Cardiac septum (tissue), 1 donor: ENCODE measurements at regions not wholly inside any gene's neighbourhood (a gene's known extent, or its start where the extent isn't known, plus 50 kb on each side); places are given as distances from the start of the nearest gene placed in this dataset.
"Not testable (repeated sequence)": the region's sequence is repeated elsewhere in the genome, so short reads cannot be mapped to it uniquely, and the experiment has no call there.

ENCODE experiments used
- DNase-seq: peaks from one replicate; pipeline ENCODE4 v3.0.0-alpha.2; 2020; ENCODE audit warnings: low spot score
- intact Hi-C: fragments of 100-400 bp; cut with DNase I; formaldehyde crosslinking; loops from one replicate; pipeline ENCODE4 v1.14.0; 2022
- donor health status: DM: no; HTN: no; CAD: no.

DNA sequence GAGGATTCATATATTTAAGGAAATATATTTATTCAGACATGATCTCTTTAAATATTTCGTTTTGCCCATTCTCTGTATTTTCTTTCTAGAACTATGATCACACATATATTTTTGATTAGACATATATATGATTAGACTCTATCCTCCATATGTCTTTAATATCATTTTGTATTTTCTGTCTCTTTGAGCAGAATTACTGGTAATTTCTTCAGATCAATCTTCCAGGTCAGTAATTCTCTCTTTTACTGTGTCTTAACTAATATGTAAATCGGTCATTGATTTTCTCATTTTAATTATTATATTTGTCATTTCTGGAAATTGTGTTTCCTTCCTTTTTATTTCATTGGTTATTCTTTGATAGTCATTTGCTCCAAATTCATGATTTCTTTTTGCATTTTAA, 586.2 kb downstream of the NR2F2 start:
- DNase-seq, result no peak
- intact Hi-C loops, result no loop called here

DNA sequence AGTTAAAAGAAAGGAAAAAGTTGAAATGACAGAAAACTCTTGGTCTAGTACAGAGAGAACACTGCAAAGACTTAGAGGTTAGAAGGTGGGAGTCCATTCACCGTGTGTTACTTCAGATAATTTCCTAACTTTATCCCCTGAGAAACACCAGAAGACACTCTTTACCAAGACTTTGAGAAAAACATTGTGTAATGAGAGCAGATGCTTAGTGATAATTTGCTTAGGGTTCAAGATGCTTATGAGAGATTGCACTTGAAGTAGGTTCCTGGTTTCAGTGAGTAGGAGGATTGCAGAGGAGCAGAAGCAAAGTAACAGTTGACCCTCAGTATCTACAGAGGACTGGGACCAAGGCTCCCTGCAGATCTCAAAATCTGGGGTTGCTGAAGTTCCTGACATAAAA, 594.1 kb downstream of the NR2F2 start:
- intact Hi-C loops, result no loop called here
- no peak for DNase-seq

DNA sequence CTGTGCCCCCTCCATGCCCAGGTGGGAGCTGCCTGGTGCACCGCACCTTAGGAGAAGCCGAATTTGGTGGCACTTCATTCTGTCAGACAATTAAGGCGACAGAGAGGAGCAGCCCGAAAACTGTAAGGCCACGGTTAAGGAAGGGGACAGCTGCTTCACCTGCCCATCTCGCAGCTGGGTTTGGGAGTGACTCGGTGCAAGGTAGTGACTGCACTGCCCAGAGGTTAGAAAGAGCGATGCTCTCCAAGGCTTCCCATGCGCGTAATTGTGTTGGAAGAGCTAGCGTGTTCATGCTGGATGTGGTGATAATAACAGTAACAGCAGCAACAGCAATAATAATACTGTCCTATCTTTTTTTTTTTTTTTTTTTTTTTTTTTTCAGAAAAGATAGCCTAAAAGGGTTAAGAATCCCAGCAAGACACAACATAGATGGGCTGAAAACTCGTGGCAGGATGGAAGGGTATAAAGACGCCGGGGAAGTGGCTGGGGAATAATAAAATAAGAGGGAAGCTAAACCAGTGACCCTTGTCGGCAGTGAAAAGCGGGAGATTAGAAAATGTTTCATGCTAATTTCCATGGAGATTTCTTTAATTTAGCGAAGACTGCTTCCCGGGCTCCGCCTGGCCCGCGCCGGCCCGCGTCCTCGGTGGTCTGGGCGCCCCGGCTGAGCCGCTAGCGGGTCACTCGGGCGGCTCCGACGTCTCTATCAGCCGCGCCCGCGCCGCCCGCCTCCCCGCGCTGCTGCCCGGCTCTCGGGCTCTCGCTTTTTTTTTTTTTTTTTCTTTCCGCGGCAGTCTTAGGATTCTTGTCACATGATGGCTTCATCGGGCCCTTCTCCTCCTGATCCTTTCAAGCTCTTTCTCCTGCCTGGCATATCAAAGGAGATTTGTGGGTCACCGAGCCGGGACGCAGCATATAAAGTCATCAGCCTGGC, 617.1 kb downstream of the NR2F2 start:
- intact Hi-C loops, result no loop called here
- no peak for DNase-seq

DNA sequence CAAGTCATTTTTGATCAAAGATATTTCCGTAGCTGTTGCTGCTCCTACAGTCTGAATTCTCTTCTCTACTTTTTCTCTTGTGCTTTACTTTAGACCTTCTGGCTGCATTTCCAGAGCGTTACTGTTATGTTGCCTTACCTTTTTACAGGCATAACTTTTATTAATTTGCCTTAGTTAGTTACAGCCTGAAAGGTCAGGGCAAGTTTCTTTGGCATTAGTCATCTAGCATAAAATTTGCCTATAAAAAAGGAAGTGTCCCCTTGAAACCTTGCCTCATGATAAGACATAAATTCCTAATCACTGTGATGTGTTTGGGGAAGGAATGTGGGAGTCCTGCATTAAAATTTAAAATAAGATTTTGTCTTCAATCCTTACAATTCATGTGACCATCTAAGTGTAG, 618.5 kb downstream of the NR2F2 start:
- DNase-seq, result no peak
- intact Hi-C loops, result no loop called here

DNA sequence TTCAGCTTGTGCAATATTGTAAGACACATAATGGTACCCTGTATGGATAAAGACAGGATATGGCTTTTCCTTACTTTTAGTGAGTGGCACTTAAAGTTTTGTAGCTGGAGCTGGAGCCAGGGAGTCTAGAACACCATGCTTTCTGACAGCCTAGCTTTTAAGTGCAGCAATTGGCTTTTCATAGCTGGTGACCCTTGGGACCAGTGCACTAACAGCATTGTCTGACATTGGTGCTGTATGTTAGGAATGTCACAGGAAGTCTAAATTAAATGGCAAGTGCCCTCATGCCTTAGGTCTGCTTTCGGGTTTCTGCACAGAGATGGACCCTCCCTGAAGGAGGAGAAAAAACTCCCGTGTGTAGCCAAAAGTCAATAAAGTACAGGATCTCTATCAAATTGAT, 628.2 kb downstream of the NR2F2 start:
- intact Hi-C loops, result no loop called here
- no peak for DNase-seq

DNA sequence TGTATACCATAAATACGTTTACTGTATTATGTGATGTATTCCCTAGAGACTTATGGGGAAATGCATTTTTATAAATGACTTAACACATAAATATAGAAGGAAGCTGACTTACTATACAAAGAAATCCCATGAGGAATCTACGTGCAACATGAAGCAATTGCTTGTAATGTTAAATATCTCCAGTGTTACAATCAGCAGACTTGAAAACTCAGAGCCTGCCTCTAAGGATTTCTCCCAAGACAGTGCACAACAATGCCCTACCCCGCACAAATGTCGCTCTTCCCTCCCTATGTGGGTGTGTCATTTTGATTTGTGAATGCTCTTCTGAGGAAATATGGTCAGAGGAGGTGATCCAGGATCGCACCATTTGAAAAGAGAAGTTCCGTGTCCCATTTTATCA, 629.0 kb downstream of the NR2F2 start:
- intact Hi-C loops, result no loop called here
- no peak for DNase-seq

DNA sequence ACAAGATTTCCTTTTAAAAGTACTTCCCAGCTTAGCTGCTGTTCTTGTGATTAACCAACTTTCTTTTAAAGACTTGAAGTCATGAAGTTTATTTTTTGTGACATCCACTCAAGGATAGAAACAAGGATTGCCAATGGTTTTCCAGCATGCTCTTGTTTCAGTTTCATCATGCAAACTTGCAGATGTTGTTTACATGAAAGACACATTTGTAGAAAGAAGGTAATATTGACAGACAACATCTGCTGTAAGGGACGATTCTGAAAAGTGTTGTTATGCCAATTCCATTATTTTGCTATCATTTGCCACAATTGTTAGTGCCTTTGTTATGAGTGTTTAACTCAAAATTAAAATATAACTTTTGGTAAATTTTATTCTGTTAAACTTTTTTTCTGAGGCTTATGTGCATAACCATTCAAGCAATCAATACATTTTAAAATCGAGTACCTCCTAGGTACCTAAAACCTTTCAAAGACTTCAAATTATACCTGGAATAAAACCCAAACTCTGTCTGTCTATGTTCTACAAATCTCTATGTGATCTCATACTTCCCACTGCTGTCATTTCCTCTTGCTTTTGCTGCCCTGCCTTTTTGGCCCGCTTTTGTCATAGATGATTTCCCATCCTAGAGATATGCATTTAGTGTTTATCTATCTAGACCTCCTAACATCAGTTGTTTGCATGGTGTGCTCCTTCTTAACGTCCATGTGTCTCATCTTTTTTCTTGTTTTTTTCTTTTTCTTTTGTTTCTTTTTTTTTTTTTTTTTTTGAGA, 630.4 kb downstream of the NR2F2 start:
- no peak for DNase-seq
- intact Hi-C loops, result no loop called here

DNA sequence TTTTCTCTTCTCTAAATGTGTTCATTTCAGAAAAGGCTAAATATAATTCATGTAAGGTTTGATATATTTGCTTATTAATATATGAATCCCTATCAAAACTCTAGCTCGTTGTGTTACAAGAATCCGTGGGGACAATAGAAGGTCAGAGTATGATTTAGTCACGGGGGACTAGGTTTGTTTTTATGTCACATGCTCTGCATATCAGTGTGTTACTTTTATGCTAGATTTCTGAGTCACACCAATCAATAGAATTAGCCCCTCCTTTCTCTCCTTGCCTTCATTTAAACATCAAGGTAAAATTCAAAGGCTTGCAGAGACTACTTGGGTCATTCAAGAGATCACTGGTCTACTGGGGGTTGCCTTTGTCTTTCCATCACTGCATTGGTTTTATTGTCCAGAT, 636.1 kb downstream of the NR2F2 start:
- no peak for DNase-seq
- intact Hi-C loops, result no loop called here

DNA sequence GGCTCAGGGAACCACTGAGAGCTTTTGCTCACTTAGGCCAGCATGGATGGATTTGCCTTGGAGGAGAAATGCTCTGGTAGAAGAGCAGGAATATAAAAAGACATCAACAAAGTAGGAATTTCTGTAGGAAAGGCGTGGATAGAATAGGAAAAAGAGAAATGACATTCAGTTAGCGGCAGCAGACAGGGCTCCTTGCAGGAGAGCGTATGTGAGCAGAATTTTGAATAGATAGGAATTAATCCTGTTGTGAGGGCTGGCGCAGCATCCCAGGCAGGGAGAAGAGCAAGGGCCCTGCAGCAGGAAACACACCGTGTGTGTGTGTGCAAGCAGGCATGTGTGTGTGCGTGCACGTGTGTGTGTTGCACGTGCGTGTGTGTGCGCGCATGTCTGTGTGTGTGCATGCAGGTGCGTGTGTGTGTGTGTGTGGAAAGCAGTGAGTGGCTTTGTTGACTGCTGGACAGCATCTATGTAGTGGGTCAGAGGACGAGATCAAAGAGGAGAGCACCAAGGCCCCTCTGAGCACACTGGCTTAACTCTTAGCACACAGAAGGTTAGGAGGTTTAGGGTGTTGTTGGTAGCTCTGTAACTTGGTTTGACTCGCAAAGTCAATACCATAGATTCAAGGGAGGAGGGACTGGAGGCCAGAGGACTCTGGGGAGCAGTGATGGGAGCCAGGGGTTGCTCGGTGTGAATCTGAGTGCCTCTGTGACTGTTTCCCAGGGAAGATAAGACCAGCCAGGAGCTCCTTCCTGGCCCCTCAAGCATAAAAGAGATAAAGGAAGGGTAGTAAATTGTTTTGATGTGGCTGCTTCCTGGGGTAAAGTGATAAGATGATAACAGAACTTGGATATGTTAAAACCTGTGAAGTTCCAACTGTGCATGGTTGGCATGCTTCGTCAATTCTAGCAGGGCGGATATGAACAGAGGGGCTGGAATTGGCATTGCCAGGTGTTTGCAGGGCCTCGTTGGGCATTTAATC, 639.5 kb downstream of the NR2F2 start:
- DNase-seq, result no peak
- intact Hi-C loops, result no loop called here

DNA sequence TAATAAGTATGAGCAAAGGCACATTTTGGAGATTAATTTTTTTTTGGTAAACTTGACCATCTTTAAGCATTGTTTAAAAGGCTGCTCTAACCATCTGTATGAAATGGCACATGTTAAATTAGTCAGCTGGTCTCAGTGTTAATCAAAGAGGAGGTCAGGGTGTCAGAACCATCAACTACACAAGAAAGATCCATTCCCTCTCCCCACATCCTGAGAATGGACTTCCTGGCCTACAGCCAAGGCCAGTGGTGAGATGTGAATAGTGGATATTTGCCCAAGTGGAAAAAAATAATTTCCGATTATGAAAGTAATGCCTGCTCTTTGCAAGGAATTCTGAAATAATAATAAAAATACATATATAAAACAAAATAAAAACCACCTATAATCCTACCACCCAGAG, 641.7 kb downstream of the NR2F2 start:
- intact Hi-C loops, result no loop called here
- no peak for DNase-seq

DNA sequence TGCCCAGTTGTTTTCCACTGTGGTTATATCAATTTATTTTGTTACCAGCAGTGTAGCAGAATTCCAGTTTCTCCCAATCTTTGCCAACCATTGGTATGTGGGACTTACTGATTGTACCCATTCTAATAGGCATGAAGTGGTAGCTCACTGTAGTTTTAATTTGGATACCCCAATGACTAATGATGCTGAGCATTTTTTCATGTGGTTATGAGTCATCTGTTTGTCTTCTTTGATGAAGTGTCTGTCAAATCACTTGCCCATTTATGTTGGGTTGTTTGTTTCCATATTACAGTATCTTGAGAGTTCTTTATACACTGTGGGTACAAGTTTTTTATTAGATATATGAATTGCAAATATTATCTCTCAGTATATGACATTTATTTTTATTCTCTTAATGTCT, 644.3 kb downstream of the NR2F2 start:
- DNase-seq, result no peak
- intact Hi-C loops, result no loop called here

DNA sequence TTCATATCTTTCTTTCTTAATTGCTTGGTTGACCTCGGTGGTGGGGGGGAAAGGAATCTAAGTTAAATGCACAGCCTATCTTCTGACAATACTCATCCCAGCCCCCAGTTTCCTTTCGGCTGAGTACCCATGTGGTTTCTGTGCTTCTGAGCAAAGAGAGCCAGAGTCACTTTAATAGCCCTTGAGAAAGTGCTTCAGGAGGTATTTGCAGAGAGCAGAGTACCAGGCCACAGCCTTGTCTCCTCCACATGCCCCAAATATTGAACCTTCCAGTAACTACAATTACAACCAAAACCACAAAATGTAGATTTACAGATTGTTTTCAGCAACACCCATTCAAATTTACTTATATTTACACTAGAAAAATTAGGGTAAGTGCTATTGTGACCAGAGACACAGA, 647.4 kb downstream of the NR2F2 start:
- DNase-seq, result no peak

DNA sequence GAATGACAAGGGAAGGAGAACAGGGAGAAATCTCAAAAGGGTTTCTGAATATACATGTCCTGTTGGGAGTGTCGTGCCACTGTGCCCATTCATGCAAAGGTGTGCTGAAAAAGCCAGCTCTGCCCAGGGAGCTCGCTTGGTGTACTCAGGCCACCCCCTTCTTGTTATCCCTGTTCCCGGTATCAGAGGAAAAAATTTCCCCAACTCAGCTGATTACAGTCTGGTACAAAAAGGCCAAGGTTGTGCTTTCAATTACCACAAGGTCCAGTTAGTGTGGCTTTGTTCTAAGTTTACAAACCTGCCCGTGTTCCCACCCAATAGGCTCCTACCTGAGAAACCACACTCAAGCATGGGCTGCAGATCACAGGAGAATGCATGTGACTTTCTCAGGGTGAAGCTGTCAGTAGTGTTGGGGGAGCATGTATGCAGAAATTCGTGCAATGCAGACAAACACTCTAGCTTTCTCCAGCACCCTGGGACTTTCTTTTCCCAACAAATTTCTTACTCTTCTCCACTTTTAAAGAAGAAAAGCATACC, 648.5 kb downstream of the NR2F2 start:
- intact Hi-C loops, result no loop called here
- no peak for DNase-seq

More for the DNA sequence above, 647.4 kb downstream of the NR2F2 start:
- intact Hi-C loops, result no loop called here

DNA sequence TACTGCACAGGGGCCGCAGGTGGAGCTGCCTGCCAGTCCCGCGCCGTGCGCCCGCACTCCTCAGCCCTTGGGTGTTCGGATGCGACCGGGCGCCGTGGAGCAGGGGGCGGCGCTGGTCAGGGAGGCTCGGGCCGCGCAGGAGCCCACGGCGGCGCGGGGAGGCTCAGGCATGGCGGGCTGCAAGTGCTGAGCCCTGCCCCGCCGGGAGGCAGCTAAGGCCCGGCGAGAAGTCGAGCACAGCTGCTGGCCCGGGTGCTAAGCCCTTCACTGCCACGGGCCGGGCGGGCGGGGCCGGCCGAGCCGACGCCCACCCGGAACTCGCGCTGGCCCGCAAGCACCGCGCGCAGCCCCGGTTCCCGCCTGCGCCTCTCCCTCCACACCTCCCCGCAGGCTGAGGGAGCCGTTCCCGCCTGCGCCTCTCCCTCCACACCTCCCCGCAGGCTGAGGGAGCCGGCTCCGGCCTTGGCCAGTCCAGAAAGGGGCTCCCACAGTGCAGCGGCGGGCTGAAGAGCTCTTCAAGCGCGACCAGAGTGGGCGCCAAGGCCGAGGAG, 653.7 kb downstream of the NR2F2 start:
- not testable (repeated sequence) for DNase-seq

DNA sequence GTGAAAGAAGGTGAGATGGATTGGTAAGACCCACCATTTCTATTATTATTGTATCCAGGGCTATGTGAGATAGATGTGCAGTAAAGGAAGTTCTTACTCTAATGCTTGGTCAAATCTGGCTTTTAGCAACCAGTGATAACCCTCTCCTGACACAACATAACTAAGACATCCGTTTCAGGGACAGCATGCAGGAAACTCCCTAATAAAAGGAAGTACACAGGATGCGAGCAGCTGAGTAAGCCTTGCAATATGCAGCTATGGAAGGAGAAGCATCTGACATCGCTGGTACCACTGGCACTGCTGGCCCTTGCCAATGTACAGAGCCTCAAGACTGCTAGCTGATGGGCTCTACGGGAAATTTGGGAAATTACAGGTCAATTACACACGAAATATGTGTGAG, 662.3 kb downstream of the NR2F2 start:
- DNase-seq, result no peak
- intact Hi-C loops, result no loop called here

More for the DNA sequence above, 653.7 kb downstream of the NR2F2 start:
- intact Hi-C loops, result not testable (repeated sequence)

DNA sequence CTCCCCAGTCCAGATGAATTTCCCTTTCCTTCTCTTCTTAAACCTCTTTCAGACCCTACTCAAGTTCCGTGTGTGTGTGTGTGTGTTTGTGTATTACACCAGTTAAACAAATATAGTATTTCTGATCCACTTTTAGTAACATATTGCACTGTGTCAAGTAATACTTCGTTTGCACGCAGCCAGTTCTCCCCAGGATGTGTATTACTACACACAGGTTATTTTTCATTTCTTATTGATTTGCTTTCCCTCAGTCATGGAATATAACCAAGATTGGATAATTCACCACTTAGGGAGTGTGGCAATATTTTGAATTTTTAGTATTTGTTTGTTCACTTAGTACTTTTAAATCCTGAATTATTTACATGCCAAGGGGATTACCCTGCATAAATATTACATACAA, 667.0 kb downstream of the NR2F2 start:
- DNase-seq, result no peak
- intact Hi-C loops, result no loop called here

DNA sequence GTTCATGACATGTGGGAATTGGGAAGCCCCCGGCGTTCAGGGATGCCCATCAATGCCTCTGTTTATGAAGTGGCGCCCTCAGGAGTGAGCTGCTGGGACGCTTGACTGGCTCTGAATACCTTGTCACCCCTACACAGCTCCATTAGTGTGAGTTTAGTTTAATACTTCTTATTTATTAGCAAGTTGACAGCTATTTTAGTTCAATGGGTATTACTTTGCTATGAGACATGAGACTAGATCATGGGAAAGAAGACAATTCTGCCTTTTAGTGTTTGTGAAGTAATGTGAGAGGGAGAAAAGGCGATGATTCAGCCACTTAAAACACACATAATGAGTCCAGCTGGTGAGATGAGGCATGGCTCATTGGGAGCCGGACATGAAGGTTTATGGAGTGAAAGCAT, 678.5 kb downstream of the NR2F2 start:
- intact Hi-C loops, result no loop called here
- no peak for DNase-seq

DNA sequence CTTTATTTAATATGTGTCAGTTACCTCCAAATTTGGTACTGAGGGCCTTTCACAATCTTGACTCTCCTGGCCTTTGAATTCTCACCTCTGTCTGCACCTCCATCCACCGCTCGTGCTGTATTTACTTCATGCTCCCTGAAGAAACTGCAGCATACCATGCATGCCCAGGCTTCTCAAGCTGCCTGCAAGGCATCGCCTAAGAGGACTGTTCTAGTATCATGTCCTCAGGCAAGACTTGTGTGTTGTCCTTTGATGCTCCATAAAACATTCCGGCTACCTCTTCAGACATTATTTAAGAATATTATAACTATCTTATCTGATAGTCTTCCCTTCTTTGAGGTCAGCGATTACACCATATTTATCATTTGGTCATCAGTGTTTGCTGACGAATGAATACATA, 682.5 kb downstream of the NR2F2 start:
- intact Hi-C loops, result no loop called here

DNA sequence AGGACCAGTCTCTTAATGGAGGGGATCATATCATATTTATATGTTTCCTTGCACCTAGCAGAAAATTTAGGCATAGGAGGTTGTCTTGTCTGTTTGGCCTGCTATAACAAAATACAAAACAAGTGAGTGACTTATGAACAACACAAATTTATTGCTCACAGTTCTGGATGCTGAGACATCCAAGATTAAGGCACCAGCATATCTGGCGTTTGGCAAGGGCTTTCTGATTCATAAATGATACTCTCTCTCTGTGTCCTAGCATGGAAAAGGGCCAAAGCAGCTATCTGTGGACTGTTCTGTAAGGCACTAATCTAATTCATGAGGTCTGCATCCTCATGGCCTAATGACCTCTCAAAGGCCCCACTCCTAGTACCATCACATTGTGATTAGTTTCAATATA, 683.0 kb downstream of the NR2F2 start:
- intact Hi-C loops, result no loop called here
- no peak for DNase-seq

More for the DNA sequence above, 682.5 kb downstream of the NR2F2 start:
- no peak for DNase-seq
